HG03565 (cell line): ENCODE measurements at regions not wholly inside any gene's neighbourhood (a gene's known extent, or its start where the extent isn't known, plus 50 kb on each side); places are given as distances from the start of the nearest gene placed in this dataset.
A peak's percentile ranks its signal among the peaks of the same experiment; 100 is the strongest.
"Not testable (repeated sequence)": the region's sequence is repeated elsewhere in the genome, so short reads cannot be mapped to it uniquely, and the experiment has no call there.

Experiments used
- ATAC-seq: cut with Tn5 transposase; IDR thresholded peaks from one replicate; pipeline ENCODE4 v1.9.1; 2021; ENCODE audit warnings: mild to moderate bottlenecking, moderate library complexity; ENCODE audit not compliant: unreplicated experiment

DNA sequence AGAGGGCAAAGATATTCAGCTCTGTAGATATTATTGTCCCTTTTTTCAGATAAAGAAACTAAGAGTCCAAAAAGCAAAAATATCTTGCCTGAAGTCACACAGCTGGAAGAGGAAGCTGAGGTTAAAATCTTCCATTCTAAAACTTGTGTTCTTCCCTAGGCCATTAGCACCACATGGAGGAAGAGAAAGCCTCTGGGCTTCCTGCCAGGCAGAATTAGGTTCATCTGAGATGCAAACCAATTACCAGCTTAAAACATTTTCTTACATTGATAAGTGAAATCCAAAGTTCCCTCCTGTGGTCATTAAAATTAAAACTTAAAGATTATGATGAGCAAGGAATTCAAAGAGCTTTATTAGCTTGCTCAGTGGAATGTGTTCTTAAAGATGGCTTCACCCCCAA is 235.3 kb upstream of the SETMAR start:
- ATAC-seq, result no peak

- ATAC-seq, result no peak
These were observed 233.4 kb upstream of the SETMAR start for GRCh38 chr3:4069796-4070195.

GRCh38 chr3:4071481-4072184 is 231.5 kb upstream of the SETMAR start:
- ATAC-seq, result no peak

DNA sequence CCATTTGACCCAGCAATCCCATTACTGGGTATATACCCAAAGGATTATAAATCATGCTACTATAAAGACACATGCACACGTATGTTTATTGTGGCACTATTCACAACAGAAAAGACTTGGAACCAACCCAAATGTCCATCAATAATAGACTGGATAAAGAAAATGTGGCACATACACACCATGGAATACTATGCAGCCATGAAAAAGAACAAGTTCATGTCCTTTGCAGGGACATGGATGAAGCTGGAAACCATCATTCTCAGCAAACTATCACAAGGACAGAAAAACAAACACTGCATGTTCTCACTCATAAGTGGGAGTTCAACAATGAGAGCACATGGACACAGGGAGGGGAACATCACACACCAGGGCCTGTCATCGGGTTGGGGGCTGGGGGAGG is 225.9 kb upstream of the SETMAR start:
- not testable (repeated sequence) for ATAC-seq

GRCh38 chr3:4077950-4078349 is 225.2 kb upstream of the SETMAR start:
- no peak for ATAC-seq

GRCh38 chr3:4078903-4079302 is 224.3 kb upstream of the SETMAR start:
- ATAC-seq, result peak; percentile 88

DNA sequence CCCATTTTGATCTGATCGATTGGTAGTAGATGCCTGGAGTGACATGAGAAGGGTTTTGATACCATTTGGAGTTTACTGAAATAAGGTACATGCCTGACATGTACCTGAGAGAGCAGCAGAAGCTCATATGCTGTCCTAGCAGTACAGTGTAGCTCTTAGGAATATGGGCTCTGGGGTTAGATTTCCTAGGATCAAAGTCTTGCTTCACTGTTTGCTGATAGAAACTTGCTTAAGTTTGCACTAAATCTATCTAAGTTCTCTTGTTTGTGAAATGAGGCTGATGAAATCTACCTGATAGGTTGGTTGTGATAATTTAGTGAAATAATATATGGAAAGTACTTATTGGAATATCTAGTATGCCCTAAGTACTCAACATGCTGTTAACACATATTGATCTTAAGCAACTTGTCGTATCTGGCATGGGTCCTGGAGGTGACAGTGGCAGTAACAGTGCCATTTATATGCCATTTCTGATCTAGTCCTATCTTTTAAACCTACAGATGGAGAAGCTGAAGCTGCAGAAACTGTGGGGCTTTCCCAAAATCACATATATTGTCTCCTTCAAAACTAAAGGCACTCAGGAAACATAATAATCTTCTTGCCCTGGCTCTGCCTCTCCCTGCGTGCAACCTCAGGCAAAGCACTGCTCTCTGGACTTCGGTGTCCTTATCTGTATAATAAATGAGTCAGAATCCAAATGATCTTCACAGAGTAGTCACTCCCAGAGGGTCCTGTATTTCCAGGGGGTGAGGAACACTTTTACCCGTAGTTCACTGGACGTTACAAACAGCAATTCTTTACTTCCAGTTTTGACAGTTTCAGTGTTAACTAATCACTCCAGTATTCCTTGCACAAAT is 223.6 kb upstream of the SETMAR start:
- no peak for ATAC-seq

- no peak for ATAC-seq
These were observed 219.7 kb upstream of the SETMAR start for GRCh38 chr3:4083225-4084015.

- no peak for ATAC-seq
These were observed 218.9 kb upstream of the SETMAR start for GRCh38 chr3:4084271-4084670.

DNA sequence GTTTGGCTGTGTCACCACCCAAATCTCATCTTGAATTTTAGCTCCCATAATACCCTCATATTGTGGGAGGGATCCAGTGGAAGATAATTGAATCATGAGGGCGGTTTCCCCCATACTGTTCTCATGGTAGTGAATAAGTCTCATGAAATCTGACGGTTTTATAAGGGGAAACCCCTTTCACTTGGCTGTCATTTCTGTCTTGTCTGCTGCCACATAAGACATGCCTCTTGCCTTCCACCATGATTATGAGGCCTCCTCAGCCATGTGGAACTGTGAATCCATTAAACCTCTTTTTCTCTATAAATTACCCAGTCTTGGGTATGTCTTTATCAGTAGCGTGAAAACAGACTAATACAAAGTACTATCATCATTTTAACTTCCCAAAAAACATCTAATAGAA is 216.5 kb upstream of the SETMAR start:
- ATAC-seq, result not testable (repeated sequence)

GRCh38 chr3:4091786-4092185 is 211.4 kb upstream of the SETMAR start:
- no peak for ATAC-seq

DNA sequence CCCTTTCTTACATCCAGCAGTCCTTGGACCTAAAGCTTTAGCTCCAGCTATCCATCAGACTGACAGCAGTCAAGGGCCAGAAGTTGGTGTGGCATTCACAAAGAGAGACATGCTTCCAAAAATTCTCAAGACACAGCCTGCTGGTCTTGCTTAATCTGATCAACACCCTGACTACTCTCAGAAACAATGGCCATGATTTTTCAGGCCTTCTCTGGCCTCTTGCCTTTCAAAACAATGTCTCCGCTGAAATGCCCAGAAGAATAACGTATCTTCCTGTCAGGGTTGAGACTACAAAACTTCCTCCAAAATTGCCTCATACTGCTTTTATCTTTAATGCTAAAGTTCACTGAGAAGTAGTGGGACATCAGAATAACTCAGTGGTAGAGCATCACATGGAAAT is 205.4 kb upstream of the SETMAR start:
- ATAC-seq, result no peak

GRCh38 chr3:4099607-4100006 is 203.6 kb upstream of the SETMAR start:
- no peak for ATAC-seq

DNA sequence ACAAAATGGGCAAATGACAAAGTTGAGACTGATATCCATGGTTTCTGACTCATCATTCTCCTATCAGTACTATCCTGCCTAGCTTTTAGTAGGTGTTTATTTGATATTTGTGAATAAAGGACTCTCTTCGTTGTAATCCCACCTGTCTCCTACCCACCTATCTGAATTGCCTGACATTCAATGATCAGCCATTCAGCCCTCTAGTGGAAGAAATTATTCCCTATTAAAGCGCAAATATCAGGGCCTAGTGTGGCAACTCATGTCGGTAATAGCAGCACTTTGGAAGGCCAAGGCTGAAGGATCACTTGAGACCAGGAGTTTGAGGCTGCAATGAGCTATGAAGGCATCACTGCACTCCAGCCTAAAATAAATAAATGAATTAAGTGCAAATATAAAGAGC is 195.7 kb upstream of the SETMAR start:
- ATAC-seq, result no peak

DNA sequence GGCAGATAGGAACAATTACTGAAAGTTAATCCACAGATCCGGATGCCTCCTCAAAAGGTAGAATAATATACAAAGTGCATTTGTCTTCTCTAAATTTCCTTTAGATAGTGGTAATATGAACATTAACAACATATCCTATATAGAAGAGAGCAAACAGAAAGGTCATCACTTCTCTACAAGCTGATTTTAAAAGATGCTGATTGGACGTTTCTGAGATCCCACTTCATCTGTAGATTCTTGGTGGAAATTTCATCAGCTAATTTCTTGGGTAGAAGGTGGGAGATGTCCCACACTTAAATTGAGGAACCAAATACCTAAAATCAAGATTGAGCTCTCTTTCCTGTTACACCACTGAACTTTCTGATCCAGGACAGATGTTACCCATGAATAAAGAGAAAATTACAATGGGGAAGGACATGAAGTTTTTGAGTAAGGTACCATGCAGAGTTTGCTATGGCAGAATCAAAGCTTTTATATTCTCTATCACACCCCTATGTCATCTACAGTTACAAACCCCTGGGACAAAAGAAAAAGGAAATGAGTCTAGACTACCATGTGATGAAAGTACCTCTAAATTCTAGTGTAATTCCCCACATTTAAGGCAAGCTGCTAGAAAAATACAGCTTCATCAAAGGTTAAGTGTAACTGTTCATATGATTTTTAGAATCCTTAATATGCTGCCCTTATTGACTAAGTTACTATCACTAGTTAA is 189.2 kb upstream of the SETMAR start:
- no peak for ATAC-seq

DNA sequence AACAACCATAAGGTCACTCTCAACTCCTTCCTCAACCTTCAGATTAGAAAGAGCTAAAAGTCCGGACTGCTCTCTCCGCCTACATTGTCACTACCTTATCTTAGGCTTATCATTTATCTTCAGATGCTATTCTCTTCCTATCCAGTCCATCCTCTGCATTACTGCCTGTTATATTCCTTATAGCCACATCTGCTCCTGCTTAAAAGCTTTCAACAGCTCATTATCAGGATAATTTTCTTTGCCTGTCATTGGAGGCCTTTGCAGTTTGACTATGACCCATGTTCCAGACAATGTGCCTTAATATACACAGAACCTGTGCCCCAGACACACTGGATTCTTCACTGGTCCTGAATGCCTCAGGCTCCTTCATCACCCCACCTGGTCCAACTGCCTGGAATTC is 184.1 kb upstream of the SETMAR start:
- no peak for ATAC-seq

DNA sequence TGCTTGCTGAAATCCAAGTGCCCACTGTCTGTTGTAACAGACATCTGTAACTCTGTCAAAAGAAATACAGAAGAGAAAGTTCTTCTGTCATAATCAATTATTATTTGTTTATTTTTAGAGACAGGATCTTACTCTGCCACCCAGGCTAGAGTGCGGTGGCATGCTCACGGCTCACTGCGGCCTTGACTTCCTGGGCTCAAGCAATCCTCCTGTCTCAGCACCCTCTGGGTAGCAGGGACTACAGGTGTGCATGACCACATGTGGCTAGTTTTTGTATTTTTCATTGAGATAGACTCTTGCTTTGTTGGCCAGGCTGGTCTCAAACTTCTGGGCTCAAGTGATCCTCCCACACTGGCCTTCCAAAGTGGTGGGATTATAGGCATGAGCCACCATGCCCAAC is 177.6 kb upstream of the SETMAR start:
- no peak for ATAC-seq

- no peak for ATAC-seq
These were observed 164.9 kb upstream of the SETMAR start for GRCh38 chr3:4138150-4138785.

GRCh38 chr3:4138786-4139431 is 164.3 kb upstream of the SETMAR start:
- peak; percentile 60 for ATAC-seq
